ENCODE measurements at regions not wholly inside any gene's neighbourhood (a gene's known extent, or its start where the extent isn't known, plus 50 kb on each side); places are given as distances from the start of the nearest gene placed in this dataset.

DNA sequence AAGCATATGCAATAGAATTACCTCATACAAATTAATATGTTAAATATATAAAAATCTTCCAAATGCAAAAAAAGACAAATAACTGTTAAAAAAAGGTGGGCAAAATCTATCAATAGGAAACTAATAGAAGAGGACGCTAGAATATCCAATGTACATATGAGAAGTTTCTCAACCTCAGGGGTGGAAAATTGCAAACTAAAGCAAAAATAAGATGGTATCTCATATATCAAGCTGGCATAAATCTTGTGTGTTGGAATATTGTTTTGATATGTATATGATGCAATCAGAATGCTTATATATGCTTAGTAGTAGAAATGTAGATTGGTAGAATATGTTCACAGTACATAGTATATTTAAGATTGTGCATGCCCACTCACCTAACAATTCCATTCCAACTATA is 395.0 kb upstream of the OPRM1 start:
- Histone ChIP-seq H3K9me3 (ENCODE audit: low read length) (no peaks in the 10 kb centered on the region), H4K20me1 (ENCODE audit: insufficient read depth) (no peaks in the 10 kb centered on the region), H3K4me3 (ENCODE audit: low read length) (no peak overlapping the region), H3K27ac (ENCODE audit: low read length) (no peak overlapping the region), H3K9me2 (ENCODE audit: insufficient read depth, low read length) (no peaks in the 10 kb centered on the region), H3F3A (ENCODE audit: insufficient read depth, low read length, poor library complexity, severe bottlenecking) (no peaks in the 10 kb centered on the region), H3K79me2 (replicated peaks; ENCODE audit: insufficient read depth, low read length) (no peaks in the 10 kb centered on the region), H3K9ac (ENCODE audit: low read length) (no peak overlapping the region), H3K27me3 (ENCODE audit: insufficient read depth, low read depth, low read length) (no peaks in the 10 kb centered on the region), H2AFZ (ENCODE audit: low read depth, low read length) (no peak overlapping the region), H3K4me2 (ENCODE audit: low read length) (no peak overlapping the region), H3K36me3 (ENCODE audit: insufficient read depth, low read length) (no peaks in the 10 kb centered on the region)
- TF ChIP-seq TAF1 (IDR thresholded peaks at IDR 0.05; ENCODE audit: low read depth) (no peak), EZH2 (IDR thresholded peaks at IDR 0.05; ENCODE audit: borderline replicate concordance, insufficient read depth, low read length, poor library complexity, severe bottlenecking) (no peak), RAD21 (conservative IDR thresholded peaks at IDR 0.05) (no peak), EP300 (conservative IDR thresholded peaks at IDR 0.05; ENCODE audit: poor library complexity, severe bottlenecking) (no peak), POLR2AphosphoS5 (IDR thresholded peaks at IDR 0.05) (no peak), SMC3 (conservative IDR thresholded peaks at IDR 0.05; ENCODE audit: poor library complexity) (no peak), MXI1 (conservative IDR thresholded peaks at IDR 0.05; ENCODE audit: poor library complexity, severe bottlenecking) (no peak)
- TF ChIP-seq, protein P1, sequence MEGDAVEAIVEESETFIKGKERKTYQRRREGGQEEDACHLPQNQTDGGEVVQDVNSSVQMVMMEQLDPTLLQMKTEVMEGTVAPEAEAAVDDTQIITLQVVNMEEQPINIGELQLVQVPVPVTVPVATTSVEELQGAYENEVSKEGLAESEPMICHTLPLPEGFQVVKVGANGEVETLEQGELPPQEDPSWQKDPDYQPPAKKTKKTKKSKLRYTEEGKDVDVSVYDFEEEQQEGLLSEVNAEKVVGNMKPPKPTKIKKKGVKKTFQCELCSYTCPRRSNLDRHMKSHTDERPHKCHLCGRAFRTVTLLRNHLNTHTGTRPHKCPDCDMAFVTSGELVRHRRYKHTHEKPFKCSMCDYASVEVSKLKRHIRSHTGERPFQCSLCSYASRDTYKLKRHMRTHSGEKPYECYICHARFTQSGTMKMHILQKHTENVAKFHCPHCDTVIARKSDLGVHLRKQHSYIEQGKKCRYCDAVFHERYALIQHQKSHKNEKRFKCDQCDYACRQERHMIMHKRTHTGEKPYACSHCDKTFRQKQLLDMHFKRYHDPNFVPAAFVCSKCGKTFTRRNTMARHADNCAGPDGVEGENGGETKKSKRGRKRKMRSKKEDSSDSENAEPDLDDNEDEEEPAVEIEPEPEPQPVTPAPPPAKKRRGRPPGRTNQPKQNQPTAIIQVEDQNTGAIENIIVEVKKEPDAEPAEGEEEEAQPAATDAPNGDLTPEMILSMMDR (IDR thresholded peaks at IDR 0.05; ENCODE audit: poor library complexity, severe bottlenecking): no peak
- TF ChIP-seq, protein P2, sequence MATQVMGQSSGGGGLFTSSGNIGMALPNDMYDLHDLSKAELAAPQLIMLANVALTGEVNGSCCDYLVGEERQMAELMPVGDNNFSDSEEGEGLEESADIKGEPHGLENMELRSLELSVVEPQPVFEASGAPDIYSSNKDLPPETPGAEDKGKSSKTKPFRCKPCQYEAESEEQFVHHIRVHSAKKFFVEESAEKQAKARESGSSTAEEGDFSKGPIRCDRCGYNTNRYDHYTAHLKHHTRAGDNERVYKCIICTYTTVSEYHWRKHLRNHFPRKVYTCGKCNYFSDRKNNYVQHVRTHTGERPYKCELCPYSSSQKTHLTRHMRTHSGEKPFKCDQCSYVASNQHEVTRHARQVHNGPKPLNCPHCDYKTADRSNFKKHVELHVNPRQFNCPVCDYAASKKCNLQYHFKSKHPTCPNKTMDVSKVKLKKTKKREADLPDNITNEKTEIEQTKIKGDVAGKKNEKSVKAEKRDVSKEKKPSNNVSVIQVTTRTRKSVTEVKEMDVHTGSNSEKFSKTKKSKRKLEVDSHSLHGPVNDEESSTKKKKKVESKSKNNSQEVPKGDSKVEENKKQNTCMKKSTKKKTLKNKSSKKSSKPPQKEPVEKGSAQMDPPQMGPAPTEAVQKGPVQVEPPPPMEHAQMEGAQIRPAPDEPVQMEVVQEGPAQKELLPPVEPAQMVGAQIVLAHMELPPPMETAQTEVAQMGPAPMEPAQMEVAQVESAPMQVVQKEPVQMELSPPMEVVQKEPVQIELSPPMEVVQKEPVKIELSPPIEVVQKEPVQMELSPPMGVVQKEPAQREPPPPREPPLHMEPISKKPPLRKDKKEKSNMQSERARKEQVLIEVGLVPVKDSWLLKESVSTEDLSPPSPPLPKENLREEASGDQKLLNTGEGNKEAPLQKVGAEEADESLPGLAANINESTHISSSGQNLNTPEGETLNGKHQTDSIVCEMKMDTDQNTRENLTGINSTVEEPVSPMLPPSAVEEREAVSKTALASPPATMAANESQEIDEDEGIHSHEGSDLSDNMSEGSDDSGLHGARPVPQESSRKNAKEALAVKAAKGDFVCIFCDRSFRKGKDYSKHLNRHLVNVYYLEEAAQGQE (IDR thresholded peaks at IDR 0.05; ENCODE audit: borderline replicate concordance): no peak

DNA sequence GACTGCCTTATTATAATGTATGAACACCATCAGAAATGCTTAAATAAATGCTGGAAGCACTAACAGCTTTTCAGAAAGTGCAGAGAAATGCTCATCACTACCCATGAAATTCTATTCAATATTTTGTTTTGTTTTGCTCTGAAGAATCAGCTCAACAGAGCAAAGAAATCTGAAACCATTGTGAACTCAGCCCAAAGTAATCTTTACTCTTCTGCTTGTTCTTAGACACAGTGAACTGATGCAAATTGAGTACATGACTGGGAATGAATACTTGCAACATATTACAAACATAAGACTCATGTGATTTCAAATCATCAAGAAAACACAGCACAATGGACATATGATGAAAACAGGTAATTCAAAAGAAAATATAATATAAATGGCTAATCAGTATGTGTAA is 404.6 kb upstream of the OPRM1 start:
- Histone ChIP-seq H3K27ac (ENCODE audit: low read length) (no peak overlapping the region), H2AFZ (ENCODE audit: low read depth, low read length) (no peak overlapping the region), H3F3A (ENCODE audit: insufficient read depth, low read length, poor library complexity, severe bottlenecking) (no peaks in the 10 kb centered on the region), H3K36me3 (ENCODE audit: insufficient read depth, low read length) (no peaks in the 10 kb centered on the region), H3K4me2 (ENCODE audit: low read length) (no peak overlapping the region), H3K79me2 (replicated peaks; ENCODE audit: insufficient read depth, low read length) (no peaks in the 10 kb centered on the region), H3K27me3 (ENCODE audit: insufficient read depth, low read depth, low read length) (no peaks in the 10 kb centered on the region), H3K4me3 (ENCODE audit: low read length) (no peak overlapping the region), H3K9me2 (ENCODE audit: insufficient read depth, low read length) (no peaks in the 10 kb centered on the region), H3K9ac (ENCODE audit: low read length) (no peak overlapping the region), H4K20me1 (ENCODE audit: insufficient read depth) (no peaks in the 10 kb centered on the region), H3K9me3 (ENCODE audit: low read length) (no peaks in the 10 kb centered on the region)
- TF ChIP-seq TAF1 (IDR thresholded peaks at IDR 0.05; ENCODE audit: low read depth) (no peak), SMC3 (conservative IDR thresholded peaks at IDR 0.05; ENCODE audit: poor library complexity) (no peak), EZH2 (IDR thresholded peaks at IDR 0.05; ENCODE audit: borderline replicate concordance, insufficient read depth, low read length, poor library complexity, severe bottlenecking) (no peak)
- TF ChIP-seq, protein P1 (IDR thresholded peaks at IDR 0.05; ENCODE audit: poor library complexity, severe bottlenecking): no peak

Measured in neural cell (in vitro differentiated cells).